ENCODE measurements at regions not wholly inside any gene's neighbourhood (a gene's known extent, or its start where the extent isn't known, plus 50 kb on each side); places are given as distances from the start of the nearest gene placed in this dataset.
"Not testable (repeated sequence)": the region's sequence is repeated elsewhere in the genome, so short reads cannot be mapped to it uniquely, and the experiment has no call there.

DNA sequence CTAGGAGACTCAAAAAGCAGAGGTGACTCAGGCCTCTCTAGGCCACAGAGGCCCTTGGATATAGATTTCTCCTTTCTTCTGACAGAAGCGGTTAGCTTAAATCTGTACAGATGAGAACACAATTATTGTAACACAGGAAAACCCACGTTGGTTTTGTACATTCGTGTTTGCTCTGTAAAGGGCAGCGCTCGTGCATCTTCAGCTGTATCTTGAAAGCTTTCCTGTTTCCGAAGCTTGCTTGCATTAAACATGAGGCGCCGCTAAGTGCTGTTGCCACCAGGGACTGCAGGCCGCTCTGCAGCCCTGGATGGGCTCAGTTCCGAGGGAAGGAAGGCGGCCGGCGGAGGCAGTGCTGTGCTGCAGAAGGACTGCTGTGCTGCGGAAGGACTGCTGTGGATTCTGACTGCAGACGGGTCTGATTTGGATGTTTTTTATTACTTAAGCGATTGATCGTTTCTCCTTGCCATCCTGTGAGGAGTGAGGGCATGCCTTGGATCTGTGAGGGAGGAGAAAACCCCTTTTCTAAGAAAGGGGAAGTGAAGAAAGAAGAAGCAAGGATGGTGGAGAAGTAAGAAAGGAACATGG lies 53.3 kb downstream of the FHIP2A start:
- H2BK20ac ChIP-seq (ENCODE audit: low read depth, low read length): no peak overlapping the region
- H2AK5ac ChIP-seq (ENCODE audit: low read depth, low read length): 0 out of 2 replicates have a peak overlapping the region, but pooled peaks have one; percentile 23
- DNase-seq (peak; percentile 38), ATAC-seq (ENCODE audit: low read depth) (peak; percentile 59)
- no peak overlapping the region for H3K4me3 ChIP-seq (ENCODE audit: insufficient read depth, low read depth, low read length)
- H3K36me3 ChIP-seq (ENCODE audit: control insufficient read depth, insufficient read depth, low read length): no peaks in the 10 kb centered on the region
- H4K5ac ChIP-seq (ENCODE audit: low read depth, low read length): no peak overlapping the region
- intact Hi-C loops (cut with micrococcal nuclease) (loop anchor here (5.0 to 10.0 kb wide), 4 partner anchors 120 to 573 kb away; no protein-coding TSS in a partner anchor), in situ Hi-C loops (cut with MboI; ENCODE audit: low sequenced_read_pairs) (loop anchor here (10.0 to 25.0 kb wide), 2 partner anchors 250 to 537 kb away; no protein-coding TSS in a partner anchor), dilution Hi-C loops (cut with HindIII; ENCODE audit: low sequenced_read_pairs, unreplicated experiment) (no loop called here)
- BruUV-seq (replicated peaks): no TSS peak
- no peaks in the 10 kb centered on the region for H3K27me3 ChIP-seq (ENCODE audit: control insufficient read depth, insufficient read depth, low read length)
- H2BK5ac ChIP-seq (ENCODE audit: low read depth, low read length, poor library complexity, severe bottlenecking): no peak overlapping the region
- 32% methylated on average over 16 of the region's 17 CpGs; no CpG with 5 or more reads in 1 of the 2 experiments for whole genome bisulfite sequencing, 2 experiments (ENCODE audit: extremely low coverage in 2 of 2, insufficient read length in 1 of 2)
- peak overlapping the region; percentile 68; the same call in 1 of the 2 replicates for H3K9ac ChIP-seq (ENCODE audit: low read depth, low read length)
- no peak overlapping the region for H3K18ac ChIP-seq (ENCODE audit: low read depth, low read length)
- ChIA-PET CTCF (no interaction called here), POLR2A (ENCODE audit: unreplicated experiment) (interaction anchor here (0.6 kb wide), 1 partner anchor 219 kb away, joined by 3 read pairs; no protein-coding TSS in a partner anchor)
- H3K27ac ChIP-seq (ENCODE audit: insufficient read depth, low read length): no peak overlapping the region
- peaks cover 4% of the 10 kb centered on the region; the same call in 1 of the 2 replicates for H3K4me1 ChIP-seq (ENCODE audit: control insufficient read depth, insufficient read depth, low read length)
- peak overlapping the region; percentile 66 for H2AFZ ChIP-seq (replicated peaks; ENCODE audit: low read length, poor library complexity)
- H3K14ac ChIP-seq (replicated peaks; ENCODE audit: low read depth, low read length): no peak overlapping the region
- H3K4ac ChIP-seq (ENCODE audit: low read depth, low read length): no peak overlapping the region
- H3K9me1 ChIP-seq (ENCODE audit: insufficient read depth, low read length): no peaks in the 10 kb centered on the region
- H4K8ac ChIP-seq (ENCODE audit: low read depth in 2 of 2, low read length in 2 of 2): peak overlapping the region in 1 of 2 experiments; percentile 60; a peak in 1 of 4 replicates
- no peaks in the 10 kb centered on the region for H3K79me1 ChIP-seq (ENCODE audit: low read depth in 1 of 2, low read length in 2 of 2)
- H3K9me3 ChIP-seq (ENCODE audit: control insufficient read depth, insufficient read depth, low read length): no peaks in the 10 kb centered on the region
- no peak overlapping the region for H2BK15ac ChIP-seq (ENCODE audit: low read depth, low read length)
- no peaks in the 10 kb centered on the region for H4K20me1 ChIP-seq (ENCODE audit: insufficient read depth, low read length)
- no peak overlapping the region; the same call in 1 of the 2 replicates for H3K4me2 ChIP-seq (ENCODE audit: low read depth, low read length)
- no peak overlapping the region for H4K91ac ChIP-seq (ENCODE audit: insufficient read depth, low read depth, low read length)
- H3K56ac ChIP-seq (ENCODE audit: extremely low read depth, insufficient read depth, low read length): no peak overlapping the region
- TF ChIP-seq MXI1 (IDR thresholded peaks at IDR 0.05; ENCODE audit: borderline replicate concordance, low read depth, low read length) (no peak), RAD21 (IDR thresholded peaks at IDR 0.05; ENCODE audit: low read length) (peak; percentile 18; the same call in 1 of the 2 replicates)
- TF ChIP-seq, protein P1, sequence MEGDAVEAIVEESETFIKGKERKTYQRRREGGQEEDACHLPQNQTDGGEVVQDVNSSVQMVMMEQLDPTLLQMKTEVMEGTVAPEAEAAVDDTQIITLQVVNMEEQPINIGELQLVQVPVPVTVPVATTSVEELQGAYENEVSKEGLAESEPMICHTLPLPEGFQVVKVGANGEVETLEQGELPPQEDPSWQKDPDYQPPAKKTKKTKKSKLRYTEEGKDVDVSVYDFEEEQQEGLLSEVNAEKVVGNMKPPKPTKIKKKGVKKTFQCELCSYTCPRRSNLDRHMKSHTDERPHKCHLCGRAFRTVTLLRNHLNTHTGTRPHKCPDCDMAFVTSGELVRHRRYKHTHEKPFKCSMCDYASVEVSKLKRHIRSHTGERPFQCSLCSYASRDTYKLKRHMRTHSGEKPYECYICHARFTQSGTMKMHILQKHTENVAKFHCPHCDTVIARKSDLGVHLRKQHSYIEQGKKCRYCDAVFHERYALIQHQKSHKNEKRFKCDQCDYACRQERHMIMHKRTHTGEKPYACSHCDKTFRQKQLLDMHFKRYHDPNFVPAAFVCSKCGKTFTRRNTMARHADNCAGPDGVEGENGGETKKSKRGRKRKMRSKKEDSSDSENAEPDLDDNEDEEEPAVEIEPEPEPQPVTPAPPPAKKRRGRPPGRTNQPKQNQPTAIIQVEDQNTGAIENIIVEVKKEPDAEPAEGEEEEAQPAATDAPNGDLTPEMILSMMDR (conservative IDR thresholded peaks at IDR 0.05; ENCODE audit: low read depth, low read length): peak; percentile 19; the same call in 1 of the 2 replicates
- H2AK9ac ChIP-seq (replicated peaks; ENCODE audit: low read depth, low read length, poor library complexity): no peak overlapping the region
- peak overlapping the region; percentile 56 for H2BK120ac ChIP-seq (ENCODE audit: low read depth, low read length)
- peak overlapping the region; percentile 52; the same call in 1 of the 2 replicates for H3K23ac ChIP-seq (ENCODE audit: low read depth, low read length)

GRCh38 chr10:114875590-114876081 lies 54.1 kb downstream of the FHIP2A start:
- H2AFZ ChIP-seq (replicated peaks; ENCODE audit: low read length, poor library complexity); H2AK5ac ChIP-seq (ENCODE audit: low read depth, low read length); BruUV-seq (replicated peaks); H3K14ac ChIP-seq (replicated peaks; ENCODE audit: low read depth, low read length); H3K4me1 ChIP-seq (ENCODE audit: control insufficient read depth, insufficient read depth, low read length); H3K27me3 ChIP-seq (ENCODE audit: control insufficient read depth, insufficient read depth, low read length); H3K56ac ChIP-seq (ENCODE audit: extremely low read depth, insufficient read depth, low read length); H3K4me2 ChIP-seq (ENCODE audit: low read depth, low read length); H4K91ac ChIP-seq (ENCODE audit: insufficient read depth, low read depth, low read length); H3K18ac ChIP-seq (ENCODE audit: low read depth, low read length); DNase-seq; H3K36me3 ChIP-seq (ENCODE audit: control insufficient read depth, insufficient read depth, low read length); H3K9ac ChIP-seq (ENCODE audit: low read depth, low read length); H3K9me3 ChIP-seq (ENCODE audit: control insufficient read depth, insufficient read depth, low read length); dilution Hi-C loops (cut with HindIII; ENCODE audit: low sequenced_read_pairs, unreplicated experiment); H2BK120ac ChIP-seq (ENCODE audit: low read depth, low read length); H3K9me1 ChIP-seq (ENCODE audit: insufficient read depth, low read length); H3K23ac ChIP-seq (ENCODE audit: low read depth, low read length); H3K27ac ChIP-seq (ENCODE audit: insufficient read depth, low read length); H3K4ac ChIP-seq (ENCODE audit: low read depth, low read length); H4K20me1 ChIP-seq (ENCODE audit: insufficient read depth, low read length); H4K5ac ChIP-seq (ENCODE audit: low read depth, low read length); H2BK15ac ChIP-seq (ENCODE audit: low read depth, low read length); H4K8ac ChIP-seq (ENCODE audit: low read depth in 2 of 2, low read length in 2 of 2); H2AK9ac ChIP-seq (replicated peaks; ENCODE audit: low read depth, low read length, poor library complexity); H2BK20ac ChIP-seq (ENCODE audit: low read depth, low read length); H2BK5ac ChIP-seq (ENCODE audit: low read depth, low read length, poor library complexity, severe bottlenecking); ATAC-seq (ENCODE audit: low read depth); H3K79me1 ChIP-seq (ENCODE audit: low read depth in 1 of 2, low read length in 2 of 2); H3K4me3 ChIP-seq (ENCODE audit: insufficient read depth, low read depth, low read length): not testable (repeated sequence)
- ChIA-PET CTCF (interaction anchor here (0.6 to 1.8 kb wide), 3 partner anchors 10 to 266 kb away, joined by 3 to 5 read pairs (median 3); no protein-coding TSS in a partner anchor), POLR2A (ENCODE audit: unreplicated experiment) (interaction anchor here (0.5 kb wide), 1 partner anchor 62 kb away, joined by 3 read pairs; the partner anchor contains the start of gene TRUB1)
- in situ Hi-C loops (cut with MboI; ENCODE audit: low sequenced_read_pairs): loop anchor here (10.0 to 25.0 kb wide), 2 partner anchors 249 to 537 kb away; no protein-coding TSS in a partner anchor
- WGBS, 2 experiments (ENCODE audit: extremely low coverage in 2 of 2, insufficient read length in 1 of 2): 93% methylated on average over 3 of the region's 4 CpGs; no CpG with 5 or more reads in 1 of the 2 experiments
- intact Hi-C loops (cut with micrococcal nuclease): loop anchor here (2.0 to 10.0 kb wide), 6 partner anchors 119 to 573 kb away; partner anchors contain the start of gene ATRNL1
